ENCODE measurements at regions not wholly inside any gene's neighbourhood (a gene's known extent, or its start where the extent isn't known, plus 50 kb on each side); places are given as distances from the start of the nearest gene placed in this dataset.

DNA sequence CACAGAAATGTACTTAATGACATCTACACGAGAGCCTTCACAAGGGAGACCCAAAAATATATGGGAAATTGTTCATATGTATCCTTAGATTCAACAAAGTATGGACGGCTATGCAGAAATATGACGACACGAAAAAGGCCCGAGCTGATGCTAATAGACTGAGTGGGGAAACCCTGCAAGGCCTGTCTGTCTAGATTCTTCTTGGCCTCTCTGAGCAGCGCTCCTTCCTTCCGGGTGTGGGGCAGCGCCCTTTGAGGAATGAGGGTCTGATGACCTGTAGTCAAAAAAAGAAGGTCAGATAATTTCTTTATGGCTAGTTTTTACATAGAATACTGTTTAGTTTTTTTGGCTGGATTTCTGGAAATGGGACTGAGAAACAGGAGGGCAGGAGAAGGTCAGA lies 192.8 kb upstream of the AKR1E2 start:
- Histone ChIP-seq H3K4me2 (ENCODE audit: insufficient read depth, low read length) (peak overlapping the region; percentile 35), H2AFZ (ENCODE audit: low read depth, low read length) (peak overlapping the region; percentile 3), H3K9me1 (replicated peaks; ENCODE audit: control insufficient read depth, extremely low read depth, insufficient read depth, low read length) (no peaks in the 10 kb centered on the region), H3K4me3 (replicated peaks in 1 of 3; ENCODE audit: insufficient read depth in 1 of 3, low read depth in 1 of 3, low read length in 3 of 3) (no peak overlapping the region), H3K27ac (ENCODE audit: insufficient read depth, low read depth, low read length) (peak overlapping the region; percentile 48), H3K27me3 (ENCODE audit: control insufficient read depth in 2 of 2, insufficient read depth in 2 of 2, low read length in 2 of 2) (no peaks in the 10 kb centered on the region), H3K9ac (replicated peaks; ENCODE audit: extremely low read depth, insufficient read depth, low read length) (no peak overlapping the region), H3K4me1 (ENCODE audit: control insufficient read depth, extremely low read depth, insufficient read depth, low read length) (peaks cover 26% of the 10 kb centered on the region), H4K20me1 (replicated peaks; ENCODE audit: control insufficient read depth, extremely low read depth, insufficient read depth, low read length) (no peaks in the 10 kb centered on the region), H3K9me3 (replicated peaks; ENCODE audit: control insufficient read depth, insufficient read depth, low read length) (no peaks in the 10 kb centered on the region), H3K36me3 (ENCODE audit: control insufficient read depth in 2 of 2, extremely low read depth in 1 of 2, insufficient read depth in 2 of 2, low read length in 2 of 2) (no peaks in the 10 kb centered on the region), H3K79me2 (ENCODE audit: control insufficient read depth, insufficient read depth, low read length) (no peaks in the 10 kb centered on the region)
- TF ChIP-seq POLR2AphosphoS5 (IDR thresholded peaks at IDR 0.05; ENCODE audit: insufficient read depth, low read depth, low read length) (no peak), FOS (IDR thresholded peaks at IDR 0.05; ENCODE audit: borderline replicate concordance, insufficient read depth, low read length) (no peak), EZH2 (IDR thresholded peaks at IDR 0.05; ENCODE audit: borderline replicate concordance, low read depth, low read length, severe bottlenecking) (no peak), MYC (IDR thresholded peaks at IDR 0.05; ENCODE audit: low read depth, low read length) (no peak), POLR2A (IDR thresholded peaks at IDR 0.05; ENCODE audit: low read depth, low read length) (no peak), JUN (IDR thresholded peaks at IDR 0.05; ENCODE audit: borderline replicate concordance, insufficient read depth, insufficient read length, low read depth) (no peak), GATA2 (IDR thresholded peaks at IDR 0.05; ENCODE audit: insufficient read depth, insufficient read length, low read depth, low read length) (no peak)
- TF ChIP-seq, protein P1, sequence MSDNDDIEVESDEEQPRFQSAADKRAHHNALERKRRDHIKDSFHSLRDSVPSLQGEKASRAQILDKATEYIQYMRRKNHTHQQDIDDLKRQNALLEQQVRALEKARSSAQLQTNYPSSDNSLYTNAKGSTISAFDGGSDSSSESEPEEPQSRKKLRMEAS (IDR thresholded peaks at IDR 0.05; ENCODE audit: insufficient read depth, insufficient read length): no peak
- TF ChIP-seq, protein P2, sequence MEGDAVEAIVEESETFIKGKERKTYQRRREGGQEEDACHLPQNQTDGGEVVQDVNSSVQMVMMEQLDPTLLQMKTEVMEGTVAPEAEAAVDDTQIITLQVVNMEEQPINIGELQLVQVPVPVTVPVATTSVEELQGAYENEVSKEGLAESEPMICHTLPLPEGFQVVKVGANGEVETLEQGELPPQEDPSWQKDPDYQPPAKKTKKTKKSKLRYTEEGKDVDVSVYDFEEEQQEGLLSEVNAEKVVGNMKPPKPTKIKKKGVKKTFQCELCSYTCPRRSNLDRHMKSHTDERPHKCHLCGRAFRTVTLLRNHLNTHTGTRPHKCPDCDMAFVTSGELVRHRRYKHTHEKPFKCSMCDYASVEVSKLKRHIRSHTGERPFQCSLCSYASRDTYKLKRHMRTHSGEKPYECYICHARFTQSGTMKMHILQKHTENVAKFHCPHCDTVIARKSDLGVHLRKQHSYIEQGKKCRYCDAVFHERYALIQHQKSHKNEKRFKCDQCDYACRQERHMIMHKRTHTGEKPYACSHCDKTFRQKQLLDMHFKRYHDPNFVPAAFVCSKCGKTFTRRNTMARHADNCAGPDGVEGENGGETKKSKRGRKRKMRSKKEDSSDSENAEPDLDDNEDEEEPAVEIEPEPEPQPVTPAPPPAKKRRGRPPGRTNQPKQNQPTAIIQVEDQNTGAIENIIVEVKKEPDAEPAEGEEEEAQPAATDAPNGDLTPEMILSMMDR (IDR thresholded peaks at IDR 0.05; ENCODE audit: extremely low read depth in 1 of 2, insufficient read depth in 1 of 2, low read depth in 1 of 2, low read length in 2 of 2): no peak
- dilution Hi-C loops (cut with MboI; ENCODE audit: extremely low pct_ligation_motif_present, low sequenced_read_pairs): no loop called here
- BruUV-seq (replicated peaks): no TSS peak
- ChIA-PET POLR2A (no interaction called here), CTCF (no interaction called here)
- FAIRE-seq (no peak), DNase-seq (ENCODE audit: low read depth, low spot score) (peak; percentile 58)
- intact Hi-C loops (cut with micrococcal nuclease): no loop called here
